ENCODE measurements at regions not wholly inside any gene's neighbourhood (a gene's known extent, or its start where the extent isn't known, plus 50 kb on each side); places are given as distances from the start of the nearest gene placed in this dataset.

DNA sequence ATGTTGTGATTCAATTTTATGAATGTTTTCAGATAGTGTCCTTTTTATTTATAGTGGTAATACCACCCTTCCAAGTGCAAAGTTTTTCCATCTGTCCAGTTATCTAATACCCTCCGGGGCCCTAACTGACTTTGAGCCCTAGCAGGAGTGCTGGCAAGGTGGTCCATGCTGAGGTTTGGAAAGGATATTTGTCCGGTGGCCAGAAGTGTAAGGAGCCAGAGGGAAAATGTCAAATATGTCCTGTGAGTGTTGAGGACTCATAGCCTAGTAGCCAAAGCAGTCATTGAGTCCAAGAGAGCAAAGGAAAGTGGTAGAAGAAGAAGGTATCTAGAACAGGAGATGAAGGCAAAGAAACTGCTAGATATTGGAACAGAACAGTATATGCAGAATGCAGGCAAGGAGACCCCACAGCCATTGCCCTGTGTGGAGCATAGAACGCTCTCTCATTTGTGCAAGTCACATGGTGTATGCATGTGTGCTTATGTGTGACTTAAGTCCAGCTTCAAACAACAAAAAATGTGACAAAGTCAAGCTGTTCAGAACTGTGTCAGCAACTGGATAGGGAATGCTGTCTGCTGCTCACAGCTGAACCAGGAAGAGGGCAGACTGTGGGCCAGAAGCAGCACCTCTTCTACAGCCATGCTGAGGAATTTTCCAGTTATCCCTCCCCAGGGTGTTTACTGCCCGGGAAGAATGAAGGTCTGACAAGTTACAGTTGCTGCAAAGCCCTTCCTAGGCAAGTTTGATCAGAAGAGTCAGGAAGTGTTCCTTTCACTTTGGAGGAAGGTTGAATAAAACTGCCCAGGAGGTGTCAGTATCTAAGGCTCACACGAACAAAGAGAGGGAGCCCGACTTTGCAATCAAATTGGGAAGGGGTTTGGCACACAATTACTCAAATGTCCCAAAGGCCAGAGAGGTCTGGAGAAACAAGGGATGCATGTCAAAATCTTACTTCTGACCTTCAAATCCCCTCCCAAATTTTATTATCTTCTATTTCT lies 463.3 kb upstream of the DMAC1 start:
- TF ChIP-seq POLR2A (IDR thresholded peaks at IDR 0.05; ENCODE audit: extremely low read depth, insufficient read length) (no peak), CTCF (IDR thresholded peaks at IDR 0.05; ENCODE audit: low read depth, low read length) (no peak)
- TF ChIP-seq, protein P1, sequence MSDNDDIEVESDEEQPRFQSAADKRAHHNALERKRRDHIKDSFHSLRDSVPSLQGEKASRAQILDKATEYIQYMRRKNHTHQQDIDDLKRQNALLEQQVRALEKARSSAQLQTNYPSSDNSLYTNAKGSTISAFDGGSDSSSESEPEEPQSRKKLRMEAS (IDR thresholded peaks at IDR 0.05; ENCODE audit: low read depth, low read length): no peak

GRCh38 chr9:8261737-8262136 lies 462.2 kb upstream of the DMAC1 start:
- TF ChIP-seq, protein P1 (IDR thresholded peaks at IDR 0.05; ENCODE audit: low read depth, low read length): no peak
- TF ChIP-seq MYC (IDR thresholded peaks at IDR 0.05; ENCODE audit: low read depth, low read length) (no peak), CTCF (IDR thresholded peaks at IDR 0.05; ENCODE audit: low read depth, low read length) (no peak), POLR2A (IDR thresholded peaks at IDR 0.05; ENCODE audit: extremely low read depth, insufficient read length) (no peak)
- H3K4me3 ChIP-seq (ENCODE audit: low read depth, low read length): no peak overlapping the region
- DNase-seq (ENCODE audit: low read depth): peak; percentile 38

More for the DNA sequence above, 463.3 kb upstream of the DMAC1 start:
- no peak for DNase-seq (ENCODE audit: low read depth)
- no peak overlapping the region for H3K4me3 ChIP-seq (ENCODE audit: low read depth, low read length)

GRCh38 chr9:8259028-8259427 lies 459.4 kb upstream of the DMAC1 start:
- TF ChIP-seq POLR2A (IDR thresholded peaks at IDR 0.05; ENCODE audit: extremely low read depth, insufficient read length) (no peak), CTCF (IDR thresholded peaks at IDR 0.05; ENCODE audit: low read depth, low read length) (no peak), MYC (IDR thresholded peaks at IDR 0.05; ENCODE audit: low read depth, low read length) (no peak)
- TF ChIP-seq, protein P1 (IDR thresholded peaks at IDR 0.05; ENCODE audit: low read depth, low read length): no peak
- no peak overlapping the region for H3K4me3 ChIP-seq (ENCODE audit: low read depth, low read length)
- no peak for DNase-seq (ENCODE audit: low read depth)

DNA sequence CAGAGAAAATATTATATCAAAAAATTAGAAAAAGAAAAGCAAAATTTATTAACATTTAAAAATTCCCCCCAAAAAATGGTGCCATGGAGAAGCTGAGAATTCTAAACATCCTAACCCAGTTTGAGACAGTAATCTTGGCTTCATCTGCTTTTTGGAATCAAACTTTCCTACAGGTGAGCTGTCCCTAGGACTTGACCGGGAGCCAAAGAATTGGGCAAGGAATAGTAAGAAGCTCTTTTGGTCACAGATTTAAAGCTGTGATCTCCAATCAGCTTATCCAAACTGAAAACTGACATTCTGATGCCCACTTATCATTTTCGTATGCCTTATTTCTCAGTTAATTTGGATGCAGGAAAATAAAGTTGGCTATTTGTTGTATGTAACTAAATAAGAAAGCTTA lies 457.3 kb upstream of the DMAC1 start:
- no peak overlapping the region for H3K4me3 ChIP-seq (ENCODE audit: low read depth, low read length)
- no peak for DNase-seq (ENCODE audit: low read depth)
- no peak for TF ChIP-seq POLR2A (IDR thresholded peaks at IDR 0.05; ENCODE audit: extremely low read depth, insufficient read length)

DNA sequence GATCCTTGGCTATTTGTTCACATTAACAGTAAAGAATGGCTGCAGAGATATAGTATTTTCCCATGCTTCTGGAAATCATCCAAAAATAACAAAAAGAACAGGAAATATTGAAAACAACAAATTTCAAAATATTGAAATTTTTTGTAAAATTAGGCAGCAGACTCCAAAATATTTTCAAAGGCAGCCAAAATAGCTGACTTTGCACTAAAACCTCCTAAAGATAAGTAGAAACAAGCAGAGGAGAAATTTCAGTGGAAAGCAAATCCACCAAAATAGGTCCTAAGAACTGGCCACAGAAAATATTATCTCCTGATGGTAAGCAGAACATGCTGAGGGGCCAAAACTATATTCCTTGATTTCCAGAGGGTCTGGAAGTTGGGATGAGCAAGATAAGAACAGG lies 456.3 kb upstream of the DMAC1 start:
- no peak for DNase-seq (ENCODE audit: low read depth)
- no peak overlapping the region for H3K4me3 ChIP-seq (ENCODE audit: low read depth, low read length)
- TF ChIP-seq CTCF (IDR thresholded peaks at IDR 0.05; ENCODE audit: low read depth, low read length): no peak
- TF ChIP-seq MYC (IDR thresholded peaks at IDR 0.05; ENCODE audit: low read depth, low read length): no peak
- TF ChIP-seq POLR2A (IDR thresholded peaks at IDR 0.05; ENCODE audit: extremely low read depth, insufficient read length): no peak
- TF ChIP-seq, protein P1 (IDR thresholded peaks at IDR 0.05; ENCODE audit: low read depth, low read length): no peak

GRCh38 chr9:8254541-8254940 lies 455.0 kb upstream of the DMAC1 start:
- TF ChIP-seq MYC (IDR thresholded peaks at IDR 0.05; ENCODE audit: low read depth, low read length) (no peak), CTCF (IDR thresholded peaks at IDR 0.05; ENCODE audit: low read depth, low read length) (no peak), POLR2A (IDR thresholded peaks at IDR 0.05; ENCODE audit: extremely low read depth, insufficient read length) (no peak)
- TF ChIP-seq, protein P1 (IDR thresholded peaks at IDR 0.05; ENCODE audit: low read depth, low read length): no peak

More at GRCh38 chr9:8254541-8254940, 455.0 kb upstream of the DMAC1 start:
- H3K4me3 ChIP-seq (ENCODE audit: low read depth, low read length): no peak overlapping the region
- no peak for DNase-seq (ENCODE audit: low read depth)

Data from NB4 (cell line).